HCT116 (cell line): ENCODE measurements at regions not wholly inside any gene's neighbourhood (a gene's known extent, or its start where the extent isn't known, plus 50 kb on each side); places are given as distances from the start of the nearest gene placed in this dataset.

Experiments
- ATAC-seq: fragments of 200-7000 bp; cut with Tn5 transposase; 2 replicates; pipeline ENCODE4 v1.9.1; 2020; ENCODE audit warnings: mild to moderate bottlenecking, moderate library complexity
- BruUV-seq: library from RNA; stranded (reverse); fragments of 400-500 nt; replicated peaks from 2 replicates; lab custom pipeline; 2021; lab: Mats Ljungman, UMichigan
- CTCF ChIA-PET: fragments of 300-600 bp; sonication (Branson Sonifier 250); formaldehyde crosslinking; loops from one replicate; lab custom pipeline; 2021; ENCODE audit warnings: antibody characterized with exemption; lab: Charles Lee
- POLR2A ChIA-PET: fragments of 300-600, 350-600 bp; sonication (Branson Sonifier 250); formaldehyde crosslinking; loops from one replicate; lab custom pipeline; 2021; ENCODE audit warnings: antibody characterized with exemption; lab: Charles Lee
- RAD21 ChIA-PET, 2 experiments: fragments of 300-600 bp; sonication (Branson Sonifier 250); formaldehyde crosslinking; loops; one replicate each; lab custom pipeline; 2023; ENCODE audit warnings: low total read pairs in 2 of 2; ENCODE audit not compliant: uncharacterized antibody in 2 of 2, unreplicated experiment in 2 of 2, low non-redundant PET in 1 of 2; lab: Charles Lee
- DNase-seq: peaks from one replicate; pipeline ENCODE4 v3.0.0-alpha.2; 2010; ENCODE audit warnings: low read depth, low spot score
- H2AFZ ChIP-seq: fragments of 200-600 bp; shearing (Covaris generic), sonication (generic); 2 replicates; pipeline ENCODE4 v1.6.1; 2017; ENCODE audit warnings: low read depth, mixed run types, mixed read lengths, antibody characterized with exemption, low read length; ENCODE audit not compliant: poor library complexity, severe bottlenecking
- H3K27ac ChIP-seq: 2 replicates; pipeline ENCODE4 v1.5.1; 2012; ENCODE audit warnings: low read depth, low read length
- H3K27me3 ChIP-seq: fragments of 200-600 bp; sonication (generic); 2 replicates; pipeline ENCODE4 v1.6.1; 2016; ENCODE audit warnings: mixed run types, low read length, mixed read lengths; ENCODE audit not compliant: insufficient read depth
- H3K36me3 ChIP-seq, 2 experiments: fragments of 200-500 bp in 1 of 2; fragments of 200-600 bp in 1 of 2; sonication (Bioruptor generic) in 1 of 2; sonication (generic) in 1 of 2; 2 replicates each; pipeline versions ENCODE4 v1.5.1 to v1.6.1; 2014 to 2016; ENCODE audit warnings: low read length in 2 of 2, inconsistent platforms in 1 of 2, mixed read lengths in 1 of 2, mixed run types in 1 of 2; ENCODE audit not compliant: insufficient read depth in 2 of 2, control insufficient read depth in 1 of 2
- H3K4me1 ChIP-seq, 2 experiments: fragments of 200-600 bp in 1 of 2; sonication (generic) in 1 of 2; 2 replicates each; pipeline versions ENCODE4 v1.5.1 to v1.6.1; 2012 to 2017; ENCODE audit warnings: low read length in 2 of 2, inconsistent platforms in 1 of 2, mild to moderate bottlenecking in 1 of 2, mixed read lengths in 1 of 2, mixed run types in 1 of 2, moderate library complexity in 1 of 2; ENCODE audit not compliant: insufficient read depth in 2 of 2, control insufficient read depth in 1 of 2
- H3K4me2 ChIP-seq: fragments of 200-600 bp; sonication (generic); 2 replicates; pipeline ENCODE4 v1.6.1; 2017; ENCODE audit warnings: mixed run types, low read length, mixed read lengths
- H3K4me3 ChIP-seq, 2 experiments: fragments of 200-600 bp in 1 of 2; sonication (generic) in 1 of 2; replicated peaks in 1 of 2; 2 replicates each; pipeline ENCODE4 v1.5.1; 2011 to 2016; ENCODE audit warnings: low read length in 2 of 2, control low read depth in 1 of 2, low read depth in 1 of 2, mild to moderate bottlenecking in 1 of 2, mixed read lengths in 1 of 2, mixed run types in 1 of 2
- H3K79me2 ChIP-seq: fragments of 200-600 bp; sonication (generic); 2 replicates; pipeline ENCODE4 v1.6.1; 2017; ENCODE audit warnings: mild to moderate bottlenecking, mixed run types, low read length, moderate library complexity, mixed read lengths; ENCODE audit not compliant: insufficient read depth
- H3K9ac ChIP-seq: fragments of 200-600 bp; sonication (generic); 2 replicates; pipeline ENCODE4 v1.6.1; 2016; ENCODE audit warnings: low read length, mixed read lengths
- H3K9me2 ChIP-seq: fragments of 200-600 bp; sonication (generic), shearing (Covaris generic); 2 replicates; pipeline ENCODE4 v1.6.1; 2017; ENCODE audit warnings: mixed run types, mild to moderate bottlenecking, moderate library complexity; ENCODE audit not compliant: insufficient read depth
- H3K9me3 ChIP-seq, 2 experiments: fragments of 200-500 bp in 1 of 2; fragments of 200-600 bp in 1 of 2; sonication (Bioruptor generic) in 1 of 2; sonication (generic) in 1 of 2; 2 replicates each; pipeline ENCODE4 v1.6.1; 2014 to 2017; ENCODE audit warnings: low read length in 2 of 2, mixed read lengths in 2 of 2, inconsistent platforms in 1 of 2, low read depth in 1 of 2, mild to moderate bottlenecking in 1 of 2, mixed run types in 1 of 2, moderate library complexity in 1 of 2; ENCODE audit not compliant: control insufficient read depth in 1 of 2, insufficient read depth in 1 of 2
- H4K20me1 ChIP-seq: fragments of 200-600 bp; sonication (generic), shearing (Covaris generic); 2 replicates; pipeline ENCODE4 v1.6.1; 2017; ENCODE audit warnings: mixed run types, mild to moderate bottlenecking, moderate library complexity; ENCODE audit not compliant: insufficient read depth
- CEBPB ChIP-seq: IDR thresholded peaks from 2 replicates; pipeline ENCODE4 v1.6.1; 2012; ENCODE audit warnings: low read depth
- EGR1 ChIP-seq: IDR thresholded peaks from 2 replicates; pipeline ENCODE4 v1.6.1; 2012; ENCODE audit warnings: low read depth
- ELF1 ChIP-seq: IDR thresholded peaks from 2 replicates; pipeline ENCODE4 v1.6.1; 2012; ENCODE audit warnings: low read depth, borderline replicate concordance
- EZH2 ChIP-seq: fragments of 200-600 bp; sonication (generic); IDR thresholded peaks from 2 replicates; pipeline ENCODE4 v1.6.1; 2017; ENCODE audit warnings: antibody characterized with exemption, mixed run types
- FOSL1 ChIP-seq: IDR thresholded peaks from 2 replicates; pipeline ENCODE4 v1.6.1; 2012; ENCODE audit warnings: low read depth
- POLR2A ChIP-seq: IDR thresholded peaks from 2 replicates; pipeline ENCODE4 v1.7.0; 2011; ENCODE audit warnings: borderline replicate concordance; ENCODE audit not compliant: insufficient read depth, insufficient read length; ENCODE audit errors: extremely low read depth
- POLR2AphosphoS5 ChIP-seq: IDR thresholded peaks from 2 replicates; pipeline ENCODE4 v1.6.1; 2011; ENCODE audit warnings: mild to moderate bottlenecking, low read depth, low read length, moderate library complexity
- SIN3A ChIP-seq: IDR thresholded peaks from 2 replicates; pipeline ENCODE4 v1.6.1; 2012; ENCODE audit warnings: low read depth
- SP1 ChIP-seq: IDR thresholded peaks from 2 replicates; pipeline ENCODE4 v1.6.1; 2012; ENCODE audit warnings: low read depth
- SRF ChIP-seq: IDR thresholded peaks from 2 replicates; pipeline ENCODE4 v1.6.1; 2012; ENCODE audit warnings: low read depth
- YY1 ChIP-seq: IDR thresholded peaks from 2 replicates; pipeline ENCODE4 v1.6.1; 2011; ENCODE audit warnings: low read length, low read depth, moderate library complexity, mild to moderate bottlenecking; ENCODE audit not compliant: insufficient replicate concordance; ENCODE audit errors: extremely low read depth
- ZFX ChIP-seq: fragments of 450-650 bp; IDR thresholded peaks from 2 replicates; pipeline ENCODE4 v1.6.1; 2017
- ZNF274 ChIP-seq: fragments of 200-500 bp; sonication (Bioruptor generic); IDR thresholded peaks from 2 replicates; pipeline ENCODE4 v1.6.1; 2014; ENCODE audit warnings: mild to moderate bottlenecking, low read depth, low read length, inconsistent platforms
- intact Hi-C: fragments of 100-400 bp; cut with micrococcal nuclease; formaldehyde crosslinking; loops from 2 replicates; pipeline ENCODE4 v1.10.0; 2022
- TF ChIP-seq, protein P1 (sequence below): IDR thresholded peaks from 2 replicates; pipeline ENCODE4 v1.6.1; 2012; ENCODE audit warnings: low read depth
- TF ChIP-seq, protein P2 (sequence below): IDR thresholded peaks from 2 replicates; pipeline ENCODE4 v1.6.1; 2012
- TF ChIP-seq, protein P3 (sequence below), 3 experiments: fragments of 200-600 bp in 1 of 3; sonication (generic) in 1 of 3; IDR thresholded peaks in 2 of 3; conservative IDR thresholded peaks in 1 of 3; 2 replicates each; pipeline ENCODE4 v1.5.1; 2012 to 2017; ENCODE audit warnings: low read depth in 2 of 3, low read length in 2 of 3, antibody characterized with exemption in 1 of 3, borderline replicate concordance in 1 of 3, control low read depth in 1 of 3, mild to moderate bottlenecking in 1 of 3, mixed read lengths in 1 of 3, mixed run types in 1 of 3, moderate library complexity in 1 of 3; ENCODE audit not compliant: insufficient read depth in 1 of 3

DNA sequence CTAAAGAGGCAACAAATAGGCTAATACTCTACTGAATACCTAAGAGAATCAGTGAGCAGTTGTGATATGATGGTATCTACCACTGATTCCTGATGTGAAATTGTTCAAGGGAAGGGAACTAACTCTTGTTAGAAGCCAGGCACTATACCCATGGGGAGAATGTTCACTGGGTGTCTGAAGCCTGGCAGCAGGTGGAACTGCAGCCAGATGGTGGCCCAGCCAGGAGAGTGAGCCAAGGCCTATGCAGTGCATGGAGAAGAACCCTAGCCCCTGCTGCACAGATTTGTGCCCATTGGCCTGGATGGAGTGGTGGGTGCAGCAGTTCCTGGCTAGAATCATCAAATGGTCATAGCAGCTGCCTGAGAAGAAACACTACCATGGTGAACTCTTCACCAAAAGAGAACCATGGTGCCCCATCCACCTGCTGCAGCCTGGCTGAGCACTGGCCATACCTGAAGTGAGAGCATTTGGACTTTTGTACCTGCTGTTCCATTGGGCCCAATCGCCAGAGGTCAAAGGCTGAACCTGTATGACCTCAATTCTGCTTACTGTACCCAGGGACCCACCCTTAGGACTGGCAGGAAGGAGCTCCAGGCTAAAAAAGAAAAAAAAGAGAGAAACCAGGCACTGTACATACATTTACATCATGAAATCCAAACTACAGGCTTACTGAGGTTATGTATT is 118.8 kb upstream of the IVNS1ABP start (continued):
- TF ChIP-seq, protein P1, sequence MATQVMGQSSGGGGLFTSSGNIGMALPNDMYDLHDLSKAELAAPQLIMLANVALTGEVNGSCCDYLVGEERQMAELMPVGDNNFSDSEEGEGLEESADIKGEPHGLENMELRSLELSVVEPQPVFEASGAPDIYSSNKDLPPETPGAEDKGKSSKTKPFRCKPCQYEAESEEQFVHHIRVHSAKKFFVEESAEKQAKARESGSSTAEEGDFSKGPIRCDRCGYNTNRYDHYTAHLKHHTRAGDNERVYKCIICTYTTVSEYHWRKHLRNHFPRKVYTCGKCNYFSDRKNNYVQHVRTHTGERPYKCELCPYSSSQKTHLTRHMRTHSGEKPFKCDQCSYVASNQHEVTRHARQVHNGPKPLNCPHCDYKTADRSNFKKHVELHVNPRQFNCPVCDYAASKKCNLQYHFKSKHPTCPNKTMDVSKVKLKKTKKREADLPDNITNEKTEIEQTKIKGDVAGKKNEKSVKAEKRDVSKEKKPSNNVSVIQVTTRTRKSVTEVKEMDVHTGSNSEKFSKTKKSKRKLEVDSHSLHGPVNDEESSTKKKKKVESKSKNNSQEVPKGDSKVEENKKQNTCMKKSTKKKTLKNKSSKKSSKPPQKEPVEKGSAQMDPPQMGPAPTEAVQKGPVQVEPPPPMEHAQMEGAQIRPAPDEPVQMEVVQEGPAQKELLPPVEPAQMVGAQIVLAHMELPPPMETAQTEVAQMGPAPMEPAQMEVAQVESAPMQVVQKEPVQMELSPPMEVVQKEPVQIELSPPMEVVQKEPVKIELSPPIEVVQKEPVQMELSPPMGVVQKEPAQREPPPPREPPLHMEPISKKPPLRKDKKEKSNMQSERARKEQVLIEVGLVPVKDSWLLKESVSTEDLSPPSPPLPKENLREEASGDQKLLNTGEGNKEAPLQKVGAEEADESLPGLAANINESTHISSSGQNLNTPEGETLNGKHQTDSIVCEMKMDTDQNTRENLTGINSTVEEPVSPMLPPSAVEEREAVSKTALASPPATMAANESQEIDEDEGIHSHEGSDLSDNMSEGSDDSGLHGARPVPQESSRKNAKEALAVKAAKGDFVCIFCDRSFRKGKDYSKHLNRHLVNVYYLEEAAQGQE, result no peak
- TF ChIP-seq, protein P2, sequence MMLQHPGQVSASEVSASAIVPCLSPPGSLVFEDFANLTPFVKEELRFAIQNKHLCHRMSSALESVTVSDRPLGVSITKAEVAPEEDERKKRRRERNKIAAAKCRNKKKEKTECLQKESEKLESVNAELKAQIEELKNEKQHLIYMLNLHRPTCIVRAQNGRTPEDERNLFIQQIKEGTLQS, result no peak
- TF ChIP-seq POLR2AphosphoS5, result no peak
- no peak for TF ChIP-seq CEBPB
- no peak for TF ChIP-seq POLR2A
- TF ChIP-seq ZNF274, result no peak
- no peak for TF ChIP-seq ELF1
- no peak for TF ChIP-seq EZH2
- TF ChIP-seq EGR1, result no peak
- no peak for TF ChIP-seq FOSL1
- TF ChIP-seq SRF, result no peak
- TF ChIP-seq ZFX, result no peak

DNA sequence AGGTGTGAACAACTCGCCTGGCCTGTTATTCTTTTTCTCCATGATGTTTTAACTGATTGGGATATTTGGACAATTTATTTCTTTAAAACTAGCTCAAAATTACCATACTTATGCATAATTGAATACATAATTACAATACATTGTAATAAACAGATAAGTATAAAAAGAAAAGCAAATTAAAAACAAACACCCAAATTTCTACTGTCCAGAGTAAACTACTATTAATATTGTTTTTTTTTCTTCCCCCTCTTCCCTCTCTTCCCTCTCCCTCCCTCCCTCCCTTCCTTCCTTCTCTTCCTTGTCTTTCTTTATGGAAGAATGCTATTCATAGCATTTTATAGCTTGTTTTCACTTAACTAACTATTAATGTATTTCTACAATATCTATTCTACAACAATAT is 117.7 kb upstream of the IVNS1ABP start:
- no peak overlapping the region for H3K4me2 ChIP-seq
- POLR2A ChIA-PET, result no interaction called here
- CTCF ChIA-PET, result no interaction called here
- no peaks in the 10 kb centered on the region for H4K20me1 ChIP-seq
- no TSS peak for BruUV-seq
- no peaks in the 10 kb centered on the region for H3K27me3 ChIP-seq
- no peaks in the 10 kb centered on the region for H3K79me2 ChIP-seq
- no peak overlapping the region for H2AFZ ChIP-seq
- DNase-seq (no peak), ATAC-seq (no peak)
- no peak overlapping the region for H3K4me3 ChIP-seq
- no peaks in the 10 kb centered on the region; a peak in 1 of 4 replicates for H3K4me1 ChIP-seq
- no peaks in the 10 kb centered on the region; the same call in 1 of the 2 replicates for H3K9me2 ChIP-seq
- no peaks in the 10 kb centered on the region for H3K9me3 ChIP-seq
- H3K27ac ChIP-seq, result no peak overlapping the region
- H3K9ac ChIP-seq, result no peak overlapping the region
- intact Hi-C loops, result no loop called here
- H3K36me3 ChIP-seq, result no peaks in the 10 kb centered on the region
- TF ChIP-seq SP1 (no peak), YY1 (no peak), SIN3A (no peak), EGR1 (no peak), ZFX (no peak), FOSL1 (no peak), POLR2A (no peak)
- TF ChIP-seq, protein P2, result no peak
- TF ChIP-seq, protein P3, sequence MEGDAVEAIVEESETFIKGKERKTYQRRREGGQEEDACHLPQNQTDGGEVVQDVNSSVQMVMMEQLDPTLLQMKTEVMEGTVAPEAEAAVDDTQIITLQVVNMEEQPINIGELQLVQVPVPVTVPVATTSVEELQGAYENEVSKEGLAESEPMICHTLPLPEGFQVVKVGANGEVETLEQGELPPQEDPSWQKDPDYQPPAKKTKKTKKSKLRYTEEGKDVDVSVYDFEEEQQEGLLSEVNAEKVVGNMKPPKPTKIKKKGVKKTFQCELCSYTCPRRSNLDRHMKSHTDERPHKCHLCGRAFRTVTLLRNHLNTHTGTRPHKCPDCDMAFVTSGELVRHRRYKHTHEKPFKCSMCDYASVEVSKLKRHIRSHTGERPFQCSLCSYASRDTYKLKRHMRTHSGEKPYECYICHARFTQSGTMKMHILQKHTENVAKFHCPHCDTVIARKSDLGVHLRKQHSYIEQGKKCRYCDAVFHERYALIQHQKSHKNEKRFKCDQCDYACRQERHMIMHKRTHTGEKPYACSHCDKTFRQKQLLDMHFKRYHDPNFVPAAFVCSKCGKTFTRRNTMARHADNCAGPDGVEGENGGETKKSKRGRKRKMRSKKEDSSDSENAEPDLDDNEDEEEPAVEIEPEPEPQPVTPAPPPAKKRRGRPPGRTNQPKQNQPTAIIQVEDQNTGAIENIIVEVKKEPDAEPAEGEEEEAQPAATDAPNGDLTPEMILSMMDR (IDR thresholded peaks at IDR 0.05 in 2 of 3, conservative IDR thresholded peaks at IDR 0.05 in 1 of 3; ENCODE audit: borderline replicate concordance in 1 of 3, insufficient read depth in 1 of 3, low read depth in 2 of 3, low read length in 2 of 3), result no peak
- RAD21 ChIA-PET, result no interaction called here
